NB4 (cell line): ENCODE measurements at regions not wholly inside any gene's neighbourhood (a gene's known extent, or its start where the extent isn't known, plus 50 kb on each side); places are given as distances from the start of the nearest gene placed in this dataset.

Experiments
- DNase-seq: peaks from one replicate; pipeline ENCODE4 v3.0.0; 2010; ENCODE audit warnings: low read depth
- H3K4me3 ChIP-seq: one replicate; pipeline ENCODE4 v1.5.1; 2011; ENCODE audit warnings: mild to moderate bottlenecking, low read depth, low read length, moderate library complexity
- MYC ChIP-seq: IDR thresholded peaks from 2 replicates; pipeline ENCODE4 v1.6.1; 2011; ENCODE audit warnings: low read depth, low read length
- POLR2A ChIP-seq: IDR thresholded peaks from 2 replicates; pipeline ENCODE4 v1.6.1; 2011; ENCODE audit warnings: mild to moderate bottlenecking; ENCODE audit not compliant: insufficient read length; ENCODE audit errors: extremely low read depth
- TF ChIP-seq, protein P1 (sequence below): IDR thresholded peaks from one replicate; pipeline ENCODE4 v1.5.1; 2012; ENCODE audit warnings: low read depth, low read length
- TF ChIP-seq, protein P2 (sequence below): IDR thresholded peaks from 2 replicates; pipeline ENCODE4 v1.6.1; 2011; ENCODE audit warnings: low read depth, low read length

- H3K4me3 ChIP-seq, result no peak overlapping the region
- no peak for DNase-seq
- TF ChIP-seq, protein P1, sequence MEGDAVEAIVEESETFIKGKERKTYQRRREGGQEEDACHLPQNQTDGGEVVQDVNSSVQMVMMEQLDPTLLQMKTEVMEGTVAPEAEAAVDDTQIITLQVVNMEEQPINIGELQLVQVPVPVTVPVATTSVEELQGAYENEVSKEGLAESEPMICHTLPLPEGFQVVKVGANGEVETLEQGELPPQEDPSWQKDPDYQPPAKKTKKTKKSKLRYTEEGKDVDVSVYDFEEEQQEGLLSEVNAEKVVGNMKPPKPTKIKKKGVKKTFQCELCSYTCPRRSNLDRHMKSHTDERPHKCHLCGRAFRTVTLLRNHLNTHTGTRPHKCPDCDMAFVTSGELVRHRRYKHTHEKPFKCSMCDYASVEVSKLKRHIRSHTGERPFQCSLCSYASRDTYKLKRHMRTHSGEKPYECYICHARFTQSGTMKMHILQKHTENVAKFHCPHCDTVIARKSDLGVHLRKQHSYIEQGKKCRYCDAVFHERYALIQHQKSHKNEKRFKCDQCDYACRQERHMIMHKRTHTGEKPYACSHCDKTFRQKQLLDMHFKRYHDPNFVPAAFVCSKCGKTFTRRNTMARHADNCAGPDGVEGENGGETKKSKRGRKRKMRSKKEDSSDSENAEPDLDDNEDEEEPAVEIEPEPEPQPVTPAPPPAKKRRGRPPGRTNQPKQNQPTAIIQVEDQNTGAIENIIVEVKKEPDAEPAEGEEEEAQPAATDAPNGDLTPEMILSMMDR, result no peak
Measured at GRCh38 chrX:13198056-13198761, 121.6 kb downstream of the ATXN3L start.

GRCh38 chrX:13196782-13197181 is 123.1 kb downstream of the ATXN3L start:
- TF ChIP-seq, protein P2, sequence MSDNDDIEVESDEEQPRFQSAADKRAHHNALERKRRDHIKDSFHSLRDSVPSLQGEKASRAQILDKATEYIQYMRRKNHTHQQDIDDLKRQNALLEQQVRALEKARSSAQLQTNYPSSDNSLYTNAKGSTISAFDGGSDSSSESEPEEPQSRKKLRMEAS, result no peak
- TF ChIP-seq, protein P1, result no peak
- no peak for TF ChIP-seq POLR2A
- no peak for TF ChIP-seq MYC
- no peak overlapping the region for H3K4me3 ChIP-seq
- no peak for DNase-seq

GRCh38 chrX:13195340-13195739 is 124.5 kb downstream of the ATXN3L start:
- no peak for DNase-seq
- no peak overlapping the region for H3K4me3 ChIP-seq
- TF ChIP-seq MYC (no peak), POLR2A (no peak)
- TF ChIP-seq, protein P2, result no peak
- TF ChIP-seq, protein P1, result no peak

DNA sequence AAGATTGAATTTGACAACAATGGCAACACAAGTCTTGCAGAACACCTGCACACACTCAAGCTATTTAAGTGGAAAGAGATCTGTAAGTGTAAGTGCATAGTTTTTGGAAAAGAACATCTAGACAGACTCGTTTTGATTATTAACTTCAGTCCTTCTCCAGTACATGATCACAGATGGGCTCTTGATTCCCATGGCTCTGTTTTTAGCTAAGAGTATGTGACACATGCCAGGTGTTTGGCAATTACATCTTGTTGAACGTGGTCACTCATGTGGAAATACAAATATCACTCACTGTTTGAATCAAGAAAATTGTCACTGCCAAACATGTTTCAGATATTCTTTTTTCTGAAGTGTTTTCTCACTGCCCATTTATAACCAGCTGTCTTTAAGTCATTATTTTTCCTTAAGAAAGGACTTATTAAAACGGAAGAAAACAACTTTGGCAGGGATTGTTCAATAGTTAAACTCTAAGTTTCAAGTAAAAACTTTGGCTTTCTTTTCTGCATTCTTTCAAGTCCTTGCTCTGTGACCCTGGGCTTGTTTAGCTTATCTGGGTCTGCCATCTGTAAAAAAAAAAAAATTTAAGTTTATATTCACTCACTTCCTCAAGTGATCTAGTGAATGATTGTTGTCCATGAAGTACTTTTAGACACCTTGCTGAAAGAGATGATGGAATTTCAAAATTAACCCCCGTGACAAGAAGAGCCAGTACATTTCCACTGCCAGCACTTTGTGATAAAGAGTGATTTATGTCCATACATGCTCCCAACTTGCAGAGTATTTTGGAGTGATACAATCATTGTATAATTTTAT is 125.4 kb downstream of the ATXN3L start:
- no peak overlapping the region for H3K4me3 ChIP-seq
- DNase-seq, result no peak
- TF ChIP-seq POLR2A (no peak), MYC (no peak)
- TF ChIP-seq, protein P2, result no peak
- TF ChIP-seq, protein P1, result no peak

DNA sequence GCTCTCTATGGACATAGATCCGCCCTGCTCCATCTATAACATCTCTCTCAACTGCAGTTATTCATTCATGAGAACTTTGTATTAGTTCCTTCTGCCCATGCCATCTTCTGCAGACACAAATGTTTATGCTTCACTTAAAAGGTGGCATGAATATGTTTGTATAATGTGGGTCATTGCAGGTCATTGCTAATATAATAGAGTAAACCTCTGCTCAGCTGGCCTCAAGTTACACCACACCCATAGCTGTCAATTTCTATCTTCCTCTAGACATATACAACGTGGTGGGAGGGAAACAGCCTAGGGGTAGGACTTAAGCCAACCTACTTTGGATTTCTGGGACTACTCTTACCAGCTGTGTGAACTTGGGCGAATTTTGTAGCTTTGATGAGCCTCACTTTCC is 129.8 kb downstream of the ATXN3L start:
- TF ChIP-seq POLR2A (no peak), MYC (no peak)
- TF ChIP-seq, protein P2, result no peak
- TF ChIP-seq, protein P1, result no peak
- no peak for DNase-seq
- H3K4me3 ChIP-seq, result no peak overlapping the region

- TF ChIP-seq MYC (no peak), POLR2A (no peak)
- TF ChIP-seq, protein P2, result no peak
- TF ChIP-seq, protein P1, result no peak
- no peak overlapping the region for H3K4me3 ChIP-seq
- DNase-seq, result no peak
Measured at GRCh38 chrX:13189380-13189779, 130.5 kb downstream of the ATXN3L start.
